OCI-LY7 (cell line): ENCODE measurements at regions not wholly inside any gene's neighbourhood (a gene's known extent, or its start where the extent isn't known, plus 50 kb on each side); places are given as distances from the start of the nearest gene placed in this dataset.

Source experiments
- BruUV-seq: library from RNA; stranded (reverse); fragments of 400-500 nt; replicated peaks from 2 replicates; lab custom pipeline; 2021; lab: Mats Ljungman, UMichigan
- CTCF ChIA-PET: fragments of 300-600 bp; sonication (Branson Sonifier 250); formaldehyde crosslinking; loops from one replicate; lab custom pipeline; 2022; ENCODE audit warnings: antibody characterized with exemption; ENCODE audit not compliant: unreplicated experiment; lab: Charles Lee
- POLR2A ChIA-PET: fragments of 300-600 bp; sonication (Branson Sonifier 250); formaldehyde crosslinking; loops from one replicate; lab custom pipeline; 2022; ENCODE audit warnings: antibody characterized with exemption; lab: Charles Lee
- DNase-seq: peaks from one replicate; pipeline ENCODE4 v3.0.0-alpha.2; 2015; ENCODE audit warnings: low spot score
- H2AFZ ChIP-seq: fragments of 200-600 bp; sonication (generic), shearing (Covaris generic); 2 replicates; pipeline ENCODE4 v1.6.1; 2014; ENCODE audit warnings: mild to moderate bottlenecking, antibody characterized with exemption, low read length, moderate library complexity
- H3K27ac ChIP-seq: fragments of 200-600 bp; sonication (generic); 2 replicates; pipeline ENCODE4 v1.5.1; 2014; ENCODE audit warnings: mixed run types, low read depth, mild to moderate bottlenecking, moderate library complexity, low read length, inconsistent platforms; ENCODE audit not compliant: poor library complexity, severe bottlenecking
- H3K36me3 ChIP-seq: fragments of 200-600 bp; sonication (generic); 2 replicates; pipeline ENCODE4 v1.6.1; 2014; ENCODE audit warnings: mild to moderate bottlenecking, antibody characterized with exemption, low read length, moderate library complexity, mixed read lengths; ENCODE audit not compliant: insufficient read depth
- H3K4me1 ChIP-seq: fragments of 200-600 bp; sonication (generic); 2 replicates; pipeline ENCODE4 v1.5.1; 2014; ENCODE audit warnings: mild to moderate bottlenecking, low read length; ENCODE audit not compliant: insufficient read depth, poor library complexity, severe bottlenecking
- H3K4me2 ChIP-seq: fragments of 200-600 bp; sonication (generic); 2 replicates; pipeline ENCODE4 v1.6.1; 2014; ENCODE audit warnings: mild to moderate bottlenecking, low read length
- H3K4me3 ChIP-seq: fragments of 200-600 bp; sonication (generic); 2 replicates; pipeline ENCODE4 v1.5.1; 2014; ENCODE audit warnings: mild to moderate bottlenecking, low read depth, low read length; ENCODE audit not compliant: poor library complexity, severe bottlenecking
- H3K79me2 ChIP-seq: fragments of 200-600 bp; sonication (generic); 2 replicates; pipeline ENCODE4 v1.6.1; 2016; ENCODE audit warnings: low read depth, mild to moderate bottlenecking, low read length, moderate library complexity, mixed read lengths; ENCODE audit not compliant: insufficient read depth
- H3K9me2 ChIP-seq: fragments of 200-600 bp; sonication (generic); 2 replicates; pipeline ENCODE4 v1.6.1; 2016; ENCODE audit warnings: mild to moderate bottlenecking, low read length, mixed read lengths; ENCODE audit not compliant: insufficient read depth
- H3K9me3 ChIP-seq: fragments of 200-600 bp; sonication (generic); 2 replicates; pipeline ENCODE4 v1.6.1; 2014; ENCODE audit warnings: mild to moderate bottlenecking, mixed run types, low read length, mixed read lengths
- H4K20me1 ChIP-seq: fragments of 200-600 bp; sonication (generic); 2 replicates; pipeline ENCODE4 v1.6.1; 2014; ENCODE audit warnings: mild to moderate bottlenecking, antibody characterized with exemption, low read length, moderate library complexity, mixed read lengths; ENCODE audit not compliant: insufficient read depth
- CTCF ChIP-seq: fragments of 200-600 bp; sonication (generic); conservative IDR thresholded peaks from 2 replicates; pipeline ENCODE4 v1.5.1; 2014; ENCODE audit warnings: mild to moderate bottlenecking, antibody characterized with exemption, low read length, moderate library complexity, mixed read lengths
- EZH2phosphoT487 ChIP-seq: fragments of 200-600 bp; sonication (generic); IDR thresholded peaks from 2 replicates; pipeline ENCODE4 v1.6.1; 2018; ENCODE audit warnings: low read depth, borderline replicate concordance, mild to moderate bottlenecking, mixed run types, antibody characterized with exemption, low read length, moderate library complexity, mixed read lengths
- intact Hi-C: fragments of 100-400 bp; cut with micrococcal nuclease; formaldehyde crosslinking; loops from one replicate; pipeline ENCODE4 v1.10.0; 2022; ENCODE audit not compliant: unreplicated experiment

DNA sequence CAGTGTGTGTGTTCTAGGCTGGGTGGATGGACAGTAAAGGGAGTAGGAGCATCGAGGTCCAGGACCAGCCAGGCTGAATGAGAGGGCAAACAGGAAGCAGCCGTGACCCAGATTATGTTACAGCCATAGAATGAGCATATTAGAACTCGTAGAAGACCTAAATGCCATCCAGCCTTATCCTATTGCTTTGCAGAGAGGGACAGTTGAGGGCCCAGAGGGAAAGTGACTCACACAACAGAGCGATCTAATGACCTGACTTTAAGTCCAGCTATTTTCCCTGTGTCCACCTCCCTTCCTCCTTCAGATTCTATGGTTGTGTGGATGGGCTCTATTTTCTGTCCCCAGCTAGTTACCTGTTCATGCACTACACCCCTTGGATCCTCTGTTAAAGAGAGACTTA lies 634.1 kb upstream of the TBL1XR1 start:
- Histone ChIP-seq H3K4me2 (no peak overlapping the region), H3K9me2 (no peaks in the 10 kb centered on the region), H3K27ac (no peak overlapping the region), H3K9me3 (no peaks in the 10 kb centered on the region), H3K4me1 (no peaks in the 10 kb centered on the region), H3K4me3 (no peak overlapping the region), H3K36me3 (no peaks in the 10 kb centered on the region), H4K20me1 (no peaks in the 10 kb centered on the region), H2AFZ (no peak overlapping the region), H3K79me2 (no peaks in the 10 kb centered on the region)
- CTCF ChIA-PET: no interaction called here
- TF ChIP-seq CTCF: no peak
- no peak for TF ChIP-seq EZH2phosphoT487
- DNase-seq: no peak
- POLR2A ChIA-PET: no interaction called here
- BruUV-seq: no TSS peak
- intact Hi-C loops: no loop called here

DNA sequence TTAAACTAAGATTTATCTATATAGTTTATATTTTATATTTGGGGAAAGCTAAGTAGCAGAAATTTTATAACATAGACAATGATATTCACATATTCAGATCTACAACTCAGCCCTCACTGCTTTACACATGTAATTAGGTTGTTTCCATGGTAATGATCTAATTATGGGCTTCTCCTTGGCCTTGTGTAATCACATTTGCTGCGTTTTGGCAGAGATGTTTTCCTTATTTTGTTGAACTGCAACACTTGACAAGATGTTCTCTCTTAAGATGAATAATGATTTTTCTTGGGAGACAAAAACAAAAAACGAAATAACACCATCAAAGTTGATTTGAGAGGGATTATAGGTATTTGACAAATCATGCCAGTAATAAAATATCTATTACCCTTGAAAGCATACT lies 635.6 kb upstream of the TBL1XR1 start:
- no peaks in the 10 kb centered on the region for H4K20me1 ChIP-seq
- ChIA-PET CTCF (no interaction called here), POLR2A (interaction anchor here (0.5 kb wide), 1 partner anchor 22 kb away, joined by 3 read pairs; no protein-coding TSS in a partner anchor)
- DNase-seq: no peak
- BruUV-seq: no TSS peak
- H3K36me3 ChIP-seq: no peaks in the 10 kb centered on the region
- intact Hi-C loops: no loop called here
- H3K9me2 ChIP-seq: no peaks in the 10 kb centered on the region
- no peaks in the 10 kb centered on the region for H3K79me2 ChIP-seq
- H3K4me1 ChIP-seq: no peaks in the 10 kb centered on the region
- no peaks in the 10 kb centered on the region for H3K9me3 ChIP-seq
- no peak overlapping the region for H3K27ac ChIP-seq
- no peak overlapping the region for H3K4me3 ChIP-seq
- no peak overlapping the region for H2AFZ ChIP-seq
- no peak for TF ChIP-seq EZH2phosphoT487
- TF ChIP-seq CTCF: no peak
- no peak overlapping the region for H3K4me2 ChIP-seq

DNA sequence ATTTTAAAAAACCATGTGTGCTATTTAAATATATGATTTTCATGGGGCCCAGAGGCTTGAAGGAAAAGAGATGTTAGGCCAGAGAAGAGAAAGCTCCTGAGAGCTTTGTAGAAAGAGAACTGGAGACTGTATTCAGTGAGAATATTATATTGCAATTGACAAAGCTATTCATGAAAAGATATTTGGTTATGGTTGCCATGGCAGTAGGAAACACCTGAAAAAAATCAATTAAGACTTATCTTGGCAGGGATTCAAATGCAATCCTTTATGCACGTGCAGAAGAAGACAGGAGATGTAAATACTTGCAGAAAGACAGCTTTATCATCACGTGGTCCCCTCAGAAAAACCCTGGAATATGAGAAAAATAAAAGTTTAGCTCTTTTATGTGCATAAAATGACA lies 636.0 kb upstream of the TBL1XR1 start:
- no peaks in the 10 kb centered on the region for H3K36me3 ChIP-seq
- no peaks in the 10 kb centered on the region for H3K9me3 ChIP-seq
- no peaks in the 10 kb centered on the region for H3K4me1 ChIP-seq
- TF ChIP-seq EZH2phosphoT487 (no peak), CTCF (no peak)
- H3K4me3 ChIP-seq: no peak overlapping the region
- ChIA-PET POLR2A (interaction anchor here (0.5 to 0.7 kb wide), 3 partner anchors 20 to 426 kb away, joined by 3 to 4 read pairs (median 3); no protein-coding TSS in a partner anchor), CTCF (no interaction called here)
- H4K20me1 ChIP-seq: no peaks in the 10 kb centered on the region
- no peak for DNase-seq
- BruUV-seq: no TSS peak
- no peaks in the 10 kb centered on the region for H3K9me2 ChIP-seq
- no peaks in the 10 kb centered on the region for H3K79me2 ChIP-seq
- no peak overlapping the region for H2AFZ ChIP-seq
- intact Hi-C loops: no loop called here
- H3K4me2 ChIP-seq: no peak overlapping the region
- no peak overlapping the region for H3K27ac ChIP-seq
